VCaP (cell line): ENCODE measurements at regions not wholly inside any gene's neighbourhood (a gene's known extent, or its start where the extent isn't known, plus 50 kb on each side); places are given as distances from the start of the nearest gene placed in this dataset.

Experiments used
- H3K27ac ChIP-seq: fragments of 450-650 bp; 2 replicates; pipeline ENCODE4 v1.5.1; 2017
- TF ChIP-seq, protein P1 (sequence below): fragments of 450-650 bp; conservative IDR thresholded peaks from 2 replicates; pipeline ENCODE4 v1.5.1; 2017; ENCODE audit warnings: mild to moderate bottlenecking, moderate library complexity

DNA sequence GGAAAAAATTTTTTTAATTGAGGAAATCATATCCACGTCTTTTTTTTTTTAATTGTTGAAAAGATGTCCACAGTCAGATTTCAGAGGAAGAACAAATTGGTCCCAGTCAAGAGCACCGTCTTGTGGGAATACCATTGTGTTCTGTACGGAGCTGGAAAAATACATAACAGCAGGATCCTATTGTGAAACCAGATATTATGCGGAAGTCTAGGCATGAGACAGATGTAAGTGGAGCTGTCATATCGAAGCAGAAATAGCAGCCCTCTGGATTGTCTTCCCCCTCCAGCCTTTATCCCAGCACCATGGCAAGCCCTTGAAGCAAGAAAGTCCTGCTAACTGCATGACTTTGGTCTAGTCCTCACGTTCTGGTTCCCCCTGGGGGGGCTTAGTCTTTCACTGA is 391.6 kb upstream of the ASIC2 start:
- TF ChIP-seq, protein P1, sequence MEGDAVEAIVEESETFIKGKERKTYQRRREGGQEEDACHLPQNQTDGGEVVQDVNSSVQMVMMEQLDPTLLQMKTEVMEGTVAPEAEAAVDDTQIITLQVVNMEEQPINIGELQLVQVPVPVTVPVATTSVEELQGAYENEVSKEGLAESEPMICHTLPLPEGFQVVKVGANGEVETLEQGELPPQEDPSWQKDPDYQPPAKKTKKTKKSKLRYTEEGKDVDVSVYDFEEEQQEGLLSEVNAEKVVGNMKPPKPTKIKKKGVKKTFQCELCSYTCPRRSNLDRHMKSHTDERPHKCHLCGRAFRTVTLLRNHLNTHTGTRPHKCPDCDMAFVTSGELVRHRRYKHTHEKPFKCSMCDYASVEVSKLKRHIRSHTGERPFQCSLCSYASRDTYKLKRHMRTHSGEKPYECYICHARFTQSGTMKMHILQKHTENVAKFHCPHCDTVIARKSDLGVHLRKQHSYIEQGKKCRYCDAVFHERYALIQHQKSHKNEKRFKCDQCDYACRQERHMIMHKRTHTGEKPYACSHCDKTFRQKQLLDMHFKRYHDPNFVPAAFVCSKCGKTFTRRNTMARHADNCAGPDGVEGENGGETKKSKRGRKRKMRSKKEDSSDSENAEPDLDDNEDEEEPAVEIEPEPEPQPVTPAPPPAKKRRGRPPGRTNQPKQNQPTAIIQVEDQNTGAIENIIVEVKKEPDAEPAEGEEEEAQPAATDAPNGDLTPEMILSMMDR: no peak

DNA sequence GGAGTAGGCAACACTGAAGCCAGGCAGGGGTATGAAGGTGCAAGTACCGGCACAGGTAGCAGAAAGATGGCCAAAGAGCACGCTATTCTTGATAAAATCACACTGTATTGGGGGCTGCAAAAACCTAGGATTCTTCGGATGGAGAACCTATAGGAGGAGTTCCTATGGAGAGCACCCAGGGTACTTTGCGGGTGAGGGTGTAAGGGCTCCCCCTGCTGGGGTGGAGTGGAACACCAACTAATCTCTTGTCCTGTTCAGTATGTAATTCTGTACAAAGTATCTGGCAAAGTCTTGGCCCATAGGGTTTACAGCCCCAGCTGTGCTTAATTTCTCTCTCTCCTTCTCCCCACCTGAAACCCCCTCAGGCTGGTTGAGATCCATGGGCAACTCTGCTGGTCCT is 393.1 kb upstream of the ASIC2 start:
- TF ChIP-seq, protein P1: peak; percentile 56
- H3K27ac ChIP-seq: no peak overlapping the region

More for the DNA sequence above, 391.6 kb upstream of the ASIC2 start:
- no peak overlapping the region for H3K27ac ChIP-seq

DNA sequence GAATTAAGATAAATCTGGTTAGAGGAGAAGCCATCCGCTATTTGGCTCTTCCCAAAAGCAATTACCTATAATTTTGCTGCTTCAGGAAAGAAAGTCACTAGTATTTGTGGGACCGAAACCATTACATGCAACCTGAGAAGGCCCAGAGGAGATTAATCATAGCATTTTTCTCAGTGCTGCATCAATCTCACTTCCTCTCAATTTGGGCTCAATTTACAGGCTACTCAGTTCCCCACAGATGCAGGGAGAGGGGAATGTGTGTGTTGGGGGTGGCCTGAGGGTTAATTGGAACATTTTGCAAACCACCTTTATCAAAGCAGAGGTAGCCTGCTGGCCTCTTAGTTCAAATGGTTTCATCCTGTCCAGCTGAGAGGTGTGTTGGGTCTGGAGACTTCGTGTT is 394.7 kb upstream of the ASIC2 start:
- TF ChIP-seq, protein P1: no peak
- H3K27ac ChIP-seq: no peak overlapping the region

DNA sequence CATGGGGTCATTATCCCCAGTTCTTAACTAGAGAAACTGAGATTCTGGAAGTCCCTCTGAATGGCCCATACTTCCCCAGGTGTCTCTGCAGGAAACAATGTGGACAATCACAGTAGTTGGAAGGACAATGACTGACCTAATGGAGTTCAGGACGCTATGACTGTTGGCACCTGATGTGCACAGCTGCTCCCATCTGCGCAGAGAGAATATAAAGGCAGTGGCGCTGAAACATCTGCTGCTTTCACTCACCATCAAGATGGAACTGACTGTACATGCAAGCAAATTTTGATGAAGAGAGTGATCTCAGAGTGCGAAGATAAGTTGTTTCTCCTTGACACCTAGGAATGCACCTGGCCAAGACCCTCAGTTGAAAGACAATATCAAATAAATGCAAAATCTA is 395.7 kb upstream of the ASIC2 start:
- no peak overlapping the region for H3K27ac ChIP-seq
- TF ChIP-seq, protein P1: no peak

- no peak overlapping the region for H3K27ac ChIP-seq
- TF ChIP-seq, protein P1: no peak; the same call in 1 of the 2 replicates
These were observed 396.6 kb upstream of the ASIC2 start for GRCh38 chr17:33689725-33690124.

- H3K27ac ChIP-seq: no peak overlapping the region
- TF ChIP-seq, protein P1: no peak
These were observed 402.3 kb upstream of the ASIC2 start for GRCh38 chr17:33695431-33695830.

GRCh38 chr17:33696102-33696501 is 403.0 kb upstream of the ASIC2 start:
- TF ChIP-seq, protein P1: no peak
- no peak overlapping the region for H3K27ac ChIP-seq

DNA sequence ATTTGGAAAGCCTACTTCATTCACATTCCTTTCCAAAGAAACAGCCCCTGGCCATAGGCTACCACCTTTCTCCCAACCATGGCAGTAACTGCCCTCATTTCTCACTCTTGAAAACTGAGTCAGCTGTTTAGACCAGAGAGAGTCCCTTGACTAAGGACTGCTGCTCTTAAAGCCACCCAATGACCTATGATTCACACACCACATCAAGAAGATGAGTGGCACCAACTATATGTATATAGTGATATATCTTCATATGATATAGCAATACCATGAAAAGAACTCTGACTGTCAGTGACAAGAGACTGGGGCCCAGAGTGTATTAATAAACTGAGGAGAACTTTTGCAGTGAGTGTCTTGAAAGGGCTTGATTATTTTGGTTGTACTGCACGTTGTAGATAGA is 404.5 kb upstream of the ASIC2 start:
- TF ChIP-seq, protein P1: no peak
- H3K27ac ChIP-seq: no peak overlapping the region
